CD4-positive, CD25-positive, alpha-beta regulatory T cell (primary cell): ENCODE measurements at regions not wholly inside any gene's neighbourhood (a gene's known extent, or its start where the extent isn't known, plus 50 kb on each side); places are given as distances from the start of the nearest gene placed in this dataset.
A peak's percentile ranks its signal among the peaks of the same experiment; 100 is the strongest.

Source experiments
- ATAC-seq, 2 donors: fragments of 150-1000 bp; cut with Tn5 transposase; one replicate each; pipeline ENCODE4 v1.10.0; 2021; ENCODE audit warnings: low read depth in 2 of 2, moderate number of reproducible peaks in 2 of 2, moderate library complexity in 1 of 2
- DNase-seq, 3 donors: peaks; one replicate each; pipeline versions ENCODE4 v3.0.0 to v3.0.0-alpha.2; 2012 to 2022; ENCODE audit warnings: mixed read lengths in 1 of 3
- H3K27ac ChIP-seq: one replicate; pipeline ENCODE4 v1.7.0; 2013; ENCODE audit warnings: mild to moderate bottlenecking, low read length; ENCODE audit not compliant: insufficient read depth, poor library complexity, severe bottlenecking
- H3K27me3 ChIP-seq: one replicate; pipeline ENCODE4 v1.7.0; 2013; ENCODE audit warnings: low read length; ENCODE audit not compliant: control insufficient read depth, insufficient read depth
- H3K36me3 ChIP-seq: one replicate; pipeline ENCODE4 v1.7.0; 2013; ENCODE audit warnings: mild to moderate bottlenecking, low read length, moderate library complexity; ENCODE audit not compliant: control insufficient read depth, insufficient read depth
- H3K4me1 ChIP-seq: 2 replicates; pipeline ENCODE4 v1.7.0; 2013; ENCODE audit warnings: mild to moderate bottlenecking, low read length; ENCODE audit not compliant: insufficient read depth, control insufficient read depth, poor library complexity, severe bottlenecking
- H3K4me3 ChIP-seq: one replicate; pipeline ENCODE4 v1.7.0; 2013; ENCODE audit warnings: low read depth, mild to moderate bottlenecking, low read length, moderate library complexity
- H3K9me3 ChIP-seq, 2 experiments: 1 replicate in 1 of 2; 2 replicates in 1 of 2; pipeline ENCODE4 v1.7.0; 2013; ENCODE audit warnings: low read length in 2 of 2, mild to moderate bottlenecking in 1 of 2, moderate library complexity in 1 of 2; ENCODE audit not compliant: control insufficient read depth in 2 of 2
- H3K27ac Mint-ChIP-seq, 3 donors: one replicate each; pipeline ENCODE4 v1.8.0; 2020 to 2022; ENCODE audit warnings: mild to moderate bottlenecking in 3 of 3, mixed read lengths in 3 of 3, moderate library complexity in 2 of 3
- H3K27me3 Mint-ChIP-seq: one replicate; pipeline ENCODE4 v1.8.0; 2022; ENCODE audit warnings: mild to moderate bottlenecking, mixed read lengths
- H3K36me3 Mint-ChIP-seq: one replicate; pipeline ENCODE4 v1.8.0; 2020; ENCODE audit warnings: mixed read lengths
- H3K4me1 Mint-ChIP-seq, 4 donors: one replicate each; pipeline ENCODE4 v1.8.0; 2020 to 2022; ENCODE audit warnings: mixed read lengths in 4 of 4, mild to moderate bottlenecking in 1 of 4
- H3K4me3 Mint-ChIP-seq, 4 donors: one replicate each; pipeline ENCODE4 v1.8.0; 2020 to 2022; ENCODE audit warnings: mild to moderate bottlenecking in 4 of 4, mixed read lengths in 4 of 4, moderate library complexity in 3 of 4
- H3K9me3 Mint-ChIP-seq, 7 donors: one replicate each; pipeline ENCODE4 v1.8.0; 2020 to 2022; ENCODE audit warnings: mixed read lengths in 7 of 7, mild to moderate bottlenecking in 3 of 7, moderate library complexity in 2 of 7

DNA sequence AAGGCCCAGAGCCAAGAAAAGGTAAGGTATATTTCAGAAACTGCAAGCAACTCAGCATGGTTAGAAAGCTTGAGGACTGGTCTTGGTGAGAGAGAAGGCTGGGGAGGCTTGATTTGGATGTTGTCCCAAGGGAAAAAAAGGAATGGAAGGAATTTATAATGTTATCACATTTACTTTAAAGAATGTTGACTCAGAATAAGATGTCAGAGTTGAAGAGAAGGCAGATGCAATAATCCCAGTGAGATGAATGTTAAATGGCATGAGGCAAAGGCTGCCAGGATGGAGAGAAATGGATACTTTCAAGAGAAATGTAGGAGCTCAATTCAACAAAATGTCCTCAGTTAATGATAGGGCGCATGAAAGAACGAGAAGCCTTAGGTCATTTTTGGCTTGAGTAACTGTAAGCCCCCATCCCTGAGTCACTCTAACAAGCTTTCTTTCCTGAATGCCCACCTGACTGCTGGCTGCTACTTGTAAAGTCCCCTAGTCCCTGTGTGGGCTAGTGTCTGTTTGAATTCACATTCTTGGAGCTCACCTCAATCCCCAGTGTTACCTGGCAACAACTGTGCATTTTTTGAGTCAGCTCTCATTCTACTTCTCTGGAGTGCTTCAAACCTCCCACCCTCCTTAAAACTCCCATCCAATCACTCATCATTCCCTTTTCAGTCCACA is 103.0 kb upstream of the TAPT1 start:
- no peak for DNase-seq

DNA sequence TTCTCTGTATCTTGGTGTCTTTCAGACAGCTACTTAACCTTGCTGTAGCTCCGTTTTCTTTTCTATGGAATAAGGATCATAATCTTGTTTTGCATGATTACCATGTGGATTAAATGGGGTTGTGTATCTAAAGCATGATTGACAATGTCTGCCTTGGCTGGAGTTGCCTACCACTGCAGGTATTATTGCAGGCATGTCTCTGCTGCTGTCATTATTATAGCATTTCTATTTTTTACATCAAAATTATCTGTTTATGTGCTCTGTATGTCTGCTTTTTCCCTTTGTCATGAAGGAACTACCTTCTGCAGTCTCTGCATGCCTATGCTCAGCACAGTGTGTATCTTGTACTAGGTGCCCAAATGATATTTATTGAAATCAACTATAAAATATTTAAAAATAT is 95.9 kb upstream of the TAPT1 start:
- no peak overlapping the region for H3K27ac ChIP-seq
- no peak overlapping the region for H3K4me3 ChIP-seq
- Mint-ChIP-seq H3K9me3 (peaks cover 0 to 4% (median 0%) of the 10 kb centered on the region in 7 donors), H3K36me3 (no peaks in the 10 kb centered on the region), H3K27ac (no peak overlapping the region), H3K4me3 (no peak overlapping the region), H3K27me3 (peaks cover 4% of the 10 kb centered on the region), H3K4me1 (no peaks in the 10 kb centered on the region)
- no peak for DNase-seq
- no peaks in the 10 kb centered on the region for H3K4me1 ChIP-seq
- H3K9me3 ChIP-seq = no peaks in the 10 kb centered on the region
- no peaks in the 10 kb centered on the region for H3K27me3 ChIP-seq
- ATAC-seq = no peak
- no peaks in the 10 kb centered on the region for H3K36me3 ChIP-seq

More for the DNA sequence above, 103.0 kb upstream of the TAPT1 start:
- Mint-ChIP-seq H3K36me3 (no peaks in the 10 kb centered on the region), H3K9me3 (peaks cover 0 to 4% (median 0%) of the 10 kb centered on the region in 7 donors), H3K4me3 (no peak overlapping the region), H3K4me1 (no peaks in the 10 kb centered on the region), H3K27ac (peak overlapping the region in 1 of 3 donors; percentile 40), H3K27me3 (peaks cover 4% of the 10 kb centered on the region)
- no peaks in the 10 kb centered on the region for H3K9me3 ChIP-seq
- no peak overlapping the region for H3K27ac ChIP-seq
- H3K27me3 ChIP-seq = no peaks in the 10 kb centered on the region
- H3K4me3 ChIP-seq = no peak overlapping the region
- no peaks in the 10 kb centered on the region for H3K36me3 ChIP-seq
- no peaks in the 10 kb centered on the region for H3K4me1 ChIP-seq
- no peak for ATAC-seq

DNA sequence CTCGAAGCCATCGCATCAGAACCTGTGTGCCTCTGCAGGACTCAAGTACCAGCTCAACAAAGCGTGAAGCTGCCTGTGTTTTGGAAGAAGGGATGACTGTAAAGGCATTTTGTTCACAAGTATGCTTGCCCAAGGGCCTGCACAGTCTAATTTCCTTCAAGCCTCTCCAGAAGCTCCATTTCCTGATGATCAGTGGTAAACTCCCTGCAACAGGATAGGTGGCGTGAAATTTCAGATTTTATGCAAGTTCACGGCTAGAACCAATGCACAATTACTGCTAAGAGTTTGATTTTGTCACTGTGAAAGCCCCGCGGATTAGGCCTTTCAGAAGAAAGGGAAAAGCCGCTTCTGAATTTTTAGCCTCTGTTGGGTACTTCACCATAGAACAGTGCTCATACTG is 89.2 kb upstream of the TAPT1 start:
- no peak for DNase-seq
- no peak for ATAC-seq
- Histone ChIP-seq H3K27me3 (no peaks in the 10 kb centered on the region), H3K9me3 (no peaks in the 10 kb centered on the region), H3K4me3 (no peak overlapping the region), H3K36me3 (no peaks in the 10 kb centered on the region), H3K27ac (no peak overlapping the region), H3K4me1 (no peaks in the 10 kb centered on the region)
- H3K36me3 Mint-ChIP-seq = no peaks in the 10 kb centered on the region
- H3K4me3 Mint-ChIP-seq = no peak overlapping the region
- H3K27ac Mint-ChIP-seq = no peak overlapping the region
- H3K4me1 Mint-ChIP-seq = no peaks in the 10 kb centered on the region
- H3K27me3 Mint-ChIP-seq = peaks cover 11% of the 10 kb centered on the region
- H3K9me3 Mint-ChIP-seq = peaks cover 0 to 4% (median 0%) of the 10 kb centered on the region in 7 donors

DNA sequence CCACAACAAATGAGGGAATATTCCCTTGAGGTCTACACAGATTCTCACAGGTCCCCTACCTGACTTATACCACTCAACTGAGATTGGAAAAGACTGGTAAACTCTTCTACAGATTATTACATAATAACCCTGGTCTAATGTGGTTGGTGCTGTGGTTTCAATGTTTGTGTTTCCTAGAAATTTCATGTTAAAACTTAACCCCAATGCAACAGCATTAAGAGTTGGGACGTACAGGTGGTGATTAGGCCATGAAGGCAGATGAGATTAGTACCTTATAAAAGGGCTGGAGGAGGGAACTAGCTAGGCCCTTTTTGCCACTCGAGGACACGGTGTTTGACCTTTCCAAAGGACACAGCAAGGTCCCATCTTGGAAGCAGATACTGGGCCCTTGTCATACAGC is 84.3 kb upstream of the TAPT1 start:
- no peaks in the 10 kb centered on the region for H3K4me1 ChIP-seq
- no peaks in the 10 kb centered on the region for H3K9me3 ChIP-seq
- peaks cover 11% of the 10 kb centered on the region for H3K27me3 Mint-ChIP-seq
- H3K27ac Mint-ChIP-seq = no peak overlapping the region
- DNase-seq (no peak), ATAC-seq (no peak)
- H3K36me3 Mint-ChIP-seq = no peaks in the 10 kb centered on the region
- no peaks in the 10 kb centered on the region for H3K4me1 Mint-ChIP-seq
- H3K27me3 ChIP-seq = no peaks in the 10 kb centered on the region
- H3K9me3 Mint-ChIP-seq = peaks cover 0 to 5% (median 0%) of the 10 kb centered on the region in 7 donors
- no peak overlapping the region for H3K4me3 Mint-ChIP-seq
- H3K4me3 ChIP-seq = no peak overlapping the region
- H3K27ac ChIP-seq = no peak overlapping the region
- H3K36me3 ChIP-seq = no peaks in the 10 kb centered on the region

DNA sequence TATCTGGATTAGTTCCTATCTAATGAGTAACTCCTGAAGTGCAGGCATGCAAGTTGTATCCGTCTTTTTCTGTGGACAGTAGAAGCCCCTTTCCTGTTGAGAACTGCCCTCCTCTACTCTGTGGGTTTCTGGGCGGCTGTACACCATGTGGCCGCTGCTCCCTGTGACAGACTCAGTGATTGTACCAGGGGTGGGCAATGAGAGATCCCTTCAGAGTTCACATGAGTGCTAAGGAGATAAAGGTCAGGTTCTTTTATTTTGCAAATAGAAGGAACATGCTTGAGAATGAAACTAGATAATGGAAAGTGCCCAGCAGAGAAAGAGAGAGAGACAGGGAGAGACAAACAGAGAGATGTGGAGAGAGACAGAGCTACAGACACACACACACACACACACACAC is 76.4 kb upstream of the TAPT1 start:
- Mint-ChIP-seq H3K9me3 (peaks cover 0 to 1% (median 0%) of the 10 kb centered on the region in 7 donors), H3K27ac (no peak overlapping the region), H3K4me3 (no peak overlapping the region), H3K27me3 (peaks cover 5% of the 10 kb centered on the region), H3K36me3 (no peaks in the 10 kb centered on the region), H3K4me1 (no peaks in the 10 kb centered on the region)
- Histone ChIP-seq H3K27me3 (no peaks in the 10 kb centered on the region), H3K27ac (no peak overlapping the region), H3K4me3 (no peak overlapping the region), H3K36me3 (no peaks in the 10 kb centered on the region), H3K9me3 (no peaks in the 10 kb centered on the region), H3K4me1 (no peaks in the 10 kb centered on the region)
- ATAC-seq = no peak
- no peak for DNase-seq

DNA sequence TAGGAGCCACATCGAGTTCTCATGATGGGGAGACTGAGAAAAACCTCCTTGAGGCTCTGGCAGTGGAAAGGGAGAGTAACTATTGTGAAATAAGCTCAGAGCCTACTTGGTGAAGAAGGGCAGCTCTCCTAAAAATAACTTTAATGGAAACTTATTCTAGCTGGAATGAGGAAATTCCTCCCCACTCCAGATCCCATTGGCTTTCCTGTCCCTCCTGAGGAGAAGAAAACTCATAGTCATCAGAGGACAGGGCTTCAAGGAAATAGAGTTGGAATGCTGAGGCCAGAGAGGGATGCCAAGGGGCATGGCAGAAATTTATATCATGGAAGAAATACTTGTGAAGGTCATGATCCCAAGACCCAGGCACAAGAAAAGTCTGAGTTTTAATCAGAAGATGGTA is 70.7 kb upstream of the TAPT1 start:
- DNase-seq (no peak), ATAC-seq (no peak)
- Histone ChIP-seq H3K27me3 (no peaks in the 10 kb centered on the region), H3K36me3 (no peaks in the 10 kb centered on the region), H3K4me3 (no peak overlapping the region), H3K4me1 (no peaks in the 10 kb centered on the region), H3K27ac (no peak overlapping the region), H3K9me3 (no peaks in the 10 kb centered on the region)
- Mint-ChIP-seq H3K9me3 (peaks cover 0 to 3% (median 0%) of the 10 kb centered on the region in 7 donors), H3K27me3 (peaks cover 11% of the 10 kb centered on the region), H3K4me3 (no peak overlapping the region), H3K4me1 (no peaks in the 10 kb centered on the region), H3K27ac (no peak overlapping the region), H3K36me3 (no peaks in the 10 kb centered on the region)

GRCh38 chr4:16294455-16294854 is 68.2 kb upstream of the TAPT1 start:
- Histone ChIP-seq H3K4me3 (no peak overlapping the region), H3K27ac (no peak overlapping the region), H3K27me3 (no peaks in the 10 kb centered on the region), H3K9me3 (no peaks in the 10 kb centered on the region), H3K4me1 (no peaks in the 10 kb centered on the region), H3K36me3 (no peaks in the 10 kb centered on the region)
- Mint-ChIP-seq H3K27ac (no peak overlapping the region), H3K4me3 (no peak overlapping the region), H3K36me3 (no peaks in the 10 kb centered on the region), H3K9me3 (peaks cover 0 to 3% (median 0%) of the 10 kb centered on the region in 7 donors), H3K27me3 (peaks cover 16% of the 10 kb centered on the region), H3K4me1 (peaks cover 0 to 5% (median 2%) of the 10 kb centered on the region in 4 donors)
- DNase-seq = no peak
- ATAC-seq = no peak

DNA sequence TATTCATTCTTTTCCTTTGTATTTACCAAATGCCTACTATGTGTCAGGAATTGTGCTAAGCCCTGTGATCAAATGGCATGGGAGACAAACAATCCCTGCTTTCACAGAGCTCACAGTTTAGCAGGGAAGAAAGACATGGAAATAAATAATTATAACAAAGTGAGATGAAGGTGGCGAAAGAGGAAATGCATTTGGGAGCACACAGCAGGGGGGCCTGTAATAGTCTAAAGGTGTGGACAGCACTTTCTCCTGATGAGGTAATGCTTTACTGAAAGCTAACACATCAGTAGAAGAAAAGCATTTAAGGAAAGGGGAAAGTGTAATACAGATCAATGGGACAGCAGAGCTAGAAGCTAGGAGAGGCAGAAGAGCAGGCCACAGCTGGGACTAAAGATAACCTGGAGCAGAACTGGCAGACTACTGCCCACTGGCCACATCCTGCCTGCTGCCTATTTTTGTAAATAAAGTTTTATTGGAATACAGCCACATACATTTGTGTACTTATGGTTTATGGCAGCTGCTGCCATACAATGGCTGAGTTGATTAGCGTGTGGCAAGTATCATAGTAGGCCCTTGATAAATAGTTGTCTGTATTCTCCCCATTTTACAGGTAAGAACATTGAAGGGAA is 67.1 kb upstream of the TAPT1 start:
- ATAC-seq (no peak), DNase-seq (no peak)
- Mint-ChIP-seq H3K36me3 (no peaks in the 10 kb centered on the region), H3K4me1 (peaks cover 0 to 5% (median 2%) of the 10 kb centered on the region in 4 donors), H3K9me3 (peaks cover 0 to 3% (median 0%) of the 10 kb centered on the region in 7 donors), H3K27ac (no peak overlapping the region), H3K4me3 (no peak overlapping the region), H3K27me3 (peaks cover 14% of the 10 kb centered on the region)
- Histone ChIP-seq H3K36me3 (no peaks in the 10 kb centered on the region), H3K27me3 (no peaks in the 10 kb centered on the region), H3K9me3 (no peaks in the 10 kb centered on the region), H3K4me1 (no peaks in the 10 kb centered on the region), H3K27ac (no peak overlapping the region), H3K4me3 (no peak overlapping the region)
